Left ventricle myocardium inferior (tissue), 1 donor: ENCODE measurements at regions not wholly inside any gene's neighbourhood (a gene's known extent, or its start where the extent isn't known, plus 50 kb on each side); places are given as distances from the start of the nearest gene placed in this dataset.

ENCODE experiments used
- DNase-seq: peaks from one replicate; pipeline ENCODE4 v3.0.0-alpha.2; 2020
- H3K27ac ChIP-seq: fragments of 200-600 bp; replicated peaks from 2 replicates; pipeline ENCODE4 v1.8.0; 2021
- H3K27me3 ChIP-seq: fragments of 200-600 bp; 2 replicates; pipeline ENCODE4 v1.8.0; 2021; ENCODE audit warnings: low read depth
- H3K36me3 ChIP-seq: fragments of 200-600 bp; 2 replicates; pipeline ENCODE4 v1.8.0; 2021
- H3K4me1 ChIP-seq: fragments of 200-600 bp; 2 replicates; pipeline ENCODE4 v1.8.0; 2021
- H3K4me3 ChIP-seq: fragments of 200-600 bp; 2 replicates; pipeline ENCODE4 v1.8.0; 2021; ENCODE audit warnings: mild to moderate bottlenecking, moderate library complexity
- H3K9me3 ChIP-seq: fragments of 200-600 bp; replicated peaks from 2 replicates; pipeline ENCODE4 v1.8.0; 2021
- CTCF ChIP-seq: fragments of 200-600 bp; IDR thresholded peaks from 2 replicates; pipeline ENCODE4 v1.8.0; 2021; ENCODE audit warnings: antibody characterized with exemption, mild to moderate bottlenecking, borderline replicate concordance
- intact Hi-C: fragments of 100-400 bp; cut with micrococcal nuclease; formaldehyde crosslinking; loops from one replicate; pipeline ENCODE4 v1.11.0; 2022
- donor health status: DM: no; HTN: yes; CAD: no; lungs with severe emphysema.

- H3K36me3 ChIP-seq: no peaks in the 10 kb centered on the region
- H3K4me1 ChIP-seq: no peaks in the 10 kb centered on the region
- no peak overlapping the region for H3K4me3 ChIP-seq
- intact Hi-C loops: no loop called here
- H3K27ac ChIP-seq: no peak overlapping the region
- H3K9me3 ChIP-seq: peaks cover 15% of the 10 kb centered on the region
- peaks cover 48% of the 10 kb centered on the region for H3K27me3 ChIP-seq
- DNase-seq: no peak
- no peak for TF ChIP-seq CTCF
Measured at GRCh38 chr19:31717269-31717923, 368.2 kb upstream of the TSHZ3 start.

- H3K36me3 ChIP-seq: no peaks in the 10 kb centered on the region
- no peaks in the 10 kb centered on the region for H3K4me1 ChIP-seq
- H3K27ac ChIP-seq: no peak overlapping the region
- peaks cover 48% of the 10 kb centered on the region for H3K27me3 ChIP-seq
- no peak overlapping the region for H3K4me3 ChIP-seq
- no peak for TF ChIP-seq CTCF
- intact Hi-C loops: no loop called here
- H3K9me3 ChIP-seq: peaks cover 9% of the 10 kb centered on the region
- no peak for DNase-seq
Measured at GRCh38 chr19:31718032-31718431, 368.8 kb upstream of the TSHZ3 start.

- Histone ChIP-seq H3K4me1 (no peaks in the 10 kb centered on the region), H3K27me3 (peaks cover 48% of the 10 kb centered on the region), H3K4me3 (no peak overlapping the region), H3K9me3 (peaks cover under 1% of the 10 kb centered on the region), H3K27ac (no peak overlapping the region), H3K36me3 (no peaks in the 10 kb centered on the region)
- intact Hi-C loops: no loop called here
- no peak for TF ChIP-seq CTCF
- DNase-seq: no peak
Measured at GRCh38 chr19:31718898-31719297, 369.7 kb upstream of the TSHZ3 start.

GRCh38 chr19:31723101-31723500 is 373.9 kb upstream of the TSHZ3 start:
- H3K4me3 ChIP-seq: no peak overlapping the region
- H3K27me3 ChIP-seq: peaks cover 19% of the 10 kb centered on the region
- no peak for DNase-seq
- no peaks in the 10 kb centered on the region for H3K4me1 ChIP-seq
- no peak overlapping the region for H3K27ac ChIP-seq
- no peaks in the 10 kb centered on the region for H3K9me3 ChIP-seq
- H3K36me3 ChIP-seq: no peaks in the 10 kb centered on the region
- intact Hi-C loops: no loop called here
- TF ChIP-seq CTCF: no peak

GRCh38 chr19:31725051-31725450 is 375.8 kb upstream of the TSHZ3 start:
- Histone ChIP-seq H3K4me1 (no peaks in the 10 kb centered on the region), H3K27me3 (peaks cover 20% of the 10 kb centered on the region), H3K27ac (no peak overlapping the region), H3K4me3 (no peak overlapping the region), H3K36me3 (no peaks in the 10 kb centered on the region), H3K9me3 (no peaks in the 10 kb centered on the region)
- no peak for TF ChIP-seq CTCF
- no peak for DNase-seq
- intact Hi-C loops: no loop called here
